Upper lobe of right lung (tissue), 1 donor: ENCODE measurements at regions not wholly inside any gene's neighbourhood (a gene's known extent, or its start where the extent isn't known, plus 50 kb on each side); places are given as distances from the start of the nearest gene placed in this dataset.

Experiments
- ATAC-seq: fragments of 200-7000 bp; cut with Tn5 transposase; one replicate; pipeline ENCODE4 v1.9.1; 2020; ENCODE audit warnings: mild to moderate bottlenecking, moderate library complexity
- DNase-seq: peaks from one replicate; pipeline ENCODE4 v3.0.0-alpha.2; 2020
- H3K27ac ChIP-seq: fragments of 200-600 bp; one replicate; pipeline ENCODE4 v1.8.0; 2022
- H3K27me3 ChIP-seq: fragments of 200-600 bp; one replicate; pipeline ENCODE4 v1.8.0; 2022; ENCODE audit warnings: mild to moderate bottlenecking
- H3K36me3 ChIP-seq: fragments of 200-600 bp; one replicate; pipeline ENCODE4 v1.8.0; 2022
- H3K4me1 ChIP-seq: fragments of 200-600 bp; one replicate; pipeline ENCODE4 v1.8.0; 2022
- H3K4me3 ChIP-seq: fragments of 200-600 bp; one replicate; pipeline ENCODE4 v1.8.0; 2022; ENCODE audit warnings: mild to moderate bottlenecking
- H3K9me3 ChIP-seq: fragments of 200-600 bp; one replicate; pipeline ENCODE4 v1.8.0; 2022
- CTCF ChIP-seq: fragments of 200-600 bp; IDR thresholded peaks from one replicate; pipeline ENCODE4 v1.8.0; 2022; ENCODE audit warnings: antibody characterized with exemption
- intact Hi-C: fragments of 100-400 bp; cut with DNase I; formaldehyde crosslinking; loops from one replicate; pipeline ENCODE4 v1.11.0; 2022
- donor health status: DM: no; HTN: yes; CAD: no; lungs with severe emphysema.

GRCh38 chr16:65967376-65967775 lies 399.1 kb upstream of the CDH5 start:
- Histone ChIP-seq H3K27me3 (no peaks in the 10 kb centered on the region), H3K4me1 (no peaks in the 10 kb centered on the region), H3K36me3 (no peaks in the 10 kb centered on the region), H3K4me3 (no peak overlapping the region), H3K9me3 (no peaks in the 10 kb centered on the region), H3K27ac (no peak overlapping the region)
- intact Hi-C loops: no loop called here
- DNase-seq (no peak), ATAC-seq (no peak)
- TF ChIP-seq CTCF: no peak

GRCh38 chr16:65965628-65966027 lies 400.9 kb upstream of the CDH5 start:
- no peak overlapping the region for H3K4me3 ChIP-seq
- intact Hi-C loops: no loop called here
- H3K9me3 ChIP-seq: no peaks in the 10 kb centered on the region
- no peaks in the 10 kb centered on the region for H3K27me3 ChIP-seq
- ATAC-seq (peak; percentile 61), DNase-seq (no peak)
- H3K36me3 ChIP-seq: no peaks in the 10 kb centered on the region
- TF ChIP-seq CTCF: no peak
- no peak overlapping the region for H3K27ac ChIP-seq
- H3K4me1 ChIP-seq: no peaks in the 10 kb centered on the region

- intact Hi-C loops: no loop called here
- H3K9me3 ChIP-seq: no peaks in the 10 kb centered on the region
- ATAC-seq: no peak
- no peaks in the 10 kb centered on the region for H3K27me3 ChIP-seq
- TF ChIP-seq CTCF: no peak
- H3K27ac ChIP-seq: no peak overlapping the region
- H3K36me3 ChIP-seq: no peaks in the 10 kb centered on the region
- H3K4me1 ChIP-seq: no peaks in the 10 kb centered on the region
- DNase-seq: no peak
- no peak overlapping the region for H3K4me3 ChIP-seq
Measured at GRCh38 chr16:65964752-65965151, 401.7 kb upstream of the CDH5 start.

- ATAC-seq (no peak), DNase-seq (no peak)
- H3K4me1 ChIP-seq: no peaks in the 10 kb centered on the region
- no peak overlapping the region for H3K4me3 ChIP-seq
- intact Hi-C loops: no loop called here
- H3K27ac ChIP-seq: no peak overlapping the region
- H3K27me3 ChIP-seq: no peaks in the 10 kb centered on the region
- no peak for TF ChIP-seq CTCF
- H3K36me3 ChIP-seq: no peaks in the 10 kb centered on the region
- no peaks in the 10 kb centered on the region for H3K9me3 ChIP-seq
Measured at GRCh38 chr16:65961476-65962143, 404.9 kb upstream of the CDH5 start.

GRCh38 chr16:65959983-65960382 lies 406.5 kb upstream of the CDH5 start:
- H3K36me3 ChIP-seq: no peaks in the 10 kb centered on the region
- intact Hi-C loops: no loop called here
- no peak for TF ChIP-seq CTCF
- no peaks in the 10 kb centered on the region for H3K9me3 ChIP-seq
- no peaks in the 10 kb centered on the region for H3K27me3 ChIP-seq
- DNase-seq: no peak
- H3K4me1 ChIP-seq: no peaks in the 10 kb centered on the region
- H3K27ac ChIP-seq: no peak overlapping the region
- no peak overlapping the region for H3K4me3 ChIP-seq
- no peak for ATAC-seq

- Histone ChIP-seq H3K27ac (no peak overlapping the region), H3K27me3 (no peaks in the 10 kb centered on the region), H3K9me3 (no peaks in the 10 kb centered on the region), H3K36me3 (no peaks in the 10 kb centered on the region), H3K4me3 (no peak overlapping the region), H3K4me1 (no peaks in the 10 kb centered on the region)
- no peak for TF ChIP-seq CTCF
- DNase-seq (no peak), ATAC-seq (no peak)
- intact Hi-C loops: no loop called here
Measured at GRCh38 chr16:65958086-65958485, 408.4 kb upstream of the CDH5 start.
